Coronary artery (tissue), 2 donors: ENCODE measurements at regions not wholly inside any gene's neighbourhood (a gene's known extent, or its start where the extent isn't known, plus 50 kb on each side); places are given as distances from the start of the nearest gene placed in this dataset.

Source experiments
- DNase-seq: peaks from one replicate; pipeline ENCODE4 v3.0.0-alpha.2; 2017; ENCODE audit warnings: low spot score
- H3K27ac ChIP-seq, 2 donors: fragments of 200-600 bp; sonication (generic); one replicate each; pipeline ENCODE4 v1.5.1; 2016 to 2019
- H3K4me3 ChIP-seq: fragments of 200-600 bp; sonication (generic); 2 replicates; pipeline ENCODE4 v1.5.1; 2016; ENCODE audit warnings: mild to moderate bottlenecking, moderate library complexity
- TF ChIP-seq, protein P1 (sequence below): fragments of 200-600 bp; sonication (generic); IDR thresholded peaks from one replicate; pipeline ENCODE4 v1.5.1; 2019; ENCODE audit warnings: antibody characterized with exemption

DNA sequence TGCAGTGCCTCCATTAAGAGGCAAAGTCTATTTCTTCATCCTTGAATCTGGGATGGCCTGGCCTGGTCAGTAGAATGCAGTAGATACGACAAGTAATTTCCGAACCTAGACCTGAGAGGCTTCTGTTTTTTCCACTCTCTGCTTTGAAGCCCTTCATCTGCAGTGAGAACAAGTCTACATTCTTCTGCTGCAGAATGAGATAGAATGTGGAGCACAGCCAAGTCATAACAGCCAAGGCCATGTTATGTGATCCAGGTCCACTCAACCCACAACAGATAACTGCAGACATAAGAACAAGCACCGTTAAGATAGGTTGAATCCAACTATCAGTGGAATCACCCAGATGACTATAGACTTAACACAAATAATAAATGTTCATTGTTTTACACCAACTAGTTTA lies 1297.7 kb downstream of the C4orf33 start:
- no peak for DNase-seq
- no peak overlapping the region for H3K27ac ChIP-seq
- TF ChIP-seq, protein P1, sequence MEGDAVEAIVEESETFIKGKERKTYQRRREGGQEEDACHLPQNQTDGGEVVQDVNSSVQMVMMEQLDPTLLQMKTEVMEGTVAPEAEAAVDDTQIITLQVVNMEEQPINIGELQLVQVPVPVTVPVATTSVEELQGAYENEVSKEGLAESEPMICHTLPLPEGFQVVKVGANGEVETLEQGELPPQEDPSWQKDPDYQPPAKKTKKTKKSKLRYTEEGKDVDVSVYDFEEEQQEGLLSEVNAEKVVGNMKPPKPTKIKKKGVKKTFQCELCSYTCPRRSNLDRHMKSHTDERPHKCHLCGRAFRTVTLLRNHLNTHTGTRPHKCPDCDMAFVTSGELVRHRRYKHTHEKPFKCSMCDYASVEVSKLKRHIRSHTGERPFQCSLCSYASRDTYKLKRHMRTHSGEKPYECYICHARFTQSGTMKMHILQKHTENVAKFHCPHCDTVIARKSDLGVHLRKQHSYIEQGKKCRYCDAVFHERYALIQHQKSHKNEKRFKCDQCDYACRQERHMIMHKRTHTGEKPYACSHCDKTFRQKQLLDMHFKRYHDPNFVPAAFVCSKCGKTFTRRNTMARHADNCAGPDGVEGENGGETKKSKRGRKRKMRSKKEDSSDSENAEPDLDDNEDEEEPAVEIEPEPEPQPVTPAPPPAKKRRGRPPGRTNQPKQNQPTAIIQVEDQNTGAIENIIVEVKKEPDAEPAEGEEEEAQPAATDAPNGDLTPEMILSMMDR, result no peak
- no peak overlapping the region for H3K4me3 ChIP-seq

DNA sequence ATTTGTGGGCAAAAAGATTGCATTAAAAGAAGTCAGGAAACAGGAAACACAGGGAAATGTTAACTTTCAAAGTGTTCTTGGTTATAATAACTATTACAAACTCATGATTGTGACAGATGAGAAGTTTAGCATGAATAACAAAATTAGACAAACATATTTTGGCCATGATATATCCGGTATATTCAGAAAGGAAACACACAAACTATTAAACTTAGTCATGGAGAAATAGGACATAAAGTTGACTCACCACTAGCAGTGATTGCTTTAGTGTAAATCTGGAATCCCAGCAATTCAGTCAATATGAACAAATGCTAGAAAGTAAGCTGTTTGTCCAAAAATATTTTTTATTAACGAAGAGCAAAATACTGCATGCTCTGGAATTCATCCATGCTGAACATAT lies 1299.9 kb downstream of the C4orf33 start:
- no peak for DNase-seq
- no peak overlapping the region for H3K27ac ChIP-seq
- TF ChIP-seq, protein P1, result no peak
- H3K4me3 ChIP-seq, result no peak overlapping the region

DNA sequence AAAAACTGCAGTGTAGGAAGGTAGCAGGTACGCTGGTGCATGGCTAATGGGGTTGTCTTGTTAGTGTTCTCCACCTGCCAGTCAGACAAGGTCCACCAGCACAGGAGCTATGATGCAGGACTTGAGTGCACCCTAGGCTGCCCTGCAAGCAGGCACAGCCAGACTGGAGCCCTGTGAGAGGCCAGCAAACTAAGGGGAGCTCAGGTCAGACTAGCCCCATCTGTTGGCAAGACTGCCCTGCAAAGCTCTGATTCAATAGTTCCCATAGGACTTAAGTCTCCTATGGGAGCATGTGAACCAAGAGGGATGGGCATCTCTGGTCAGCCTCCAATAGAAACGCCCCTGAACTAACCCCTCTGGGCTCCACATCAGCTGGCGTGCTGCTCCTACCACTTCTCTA lies 1307.3 kb downstream of the C4orf33 start:
- DNase-seq, result no peak

DNA sequence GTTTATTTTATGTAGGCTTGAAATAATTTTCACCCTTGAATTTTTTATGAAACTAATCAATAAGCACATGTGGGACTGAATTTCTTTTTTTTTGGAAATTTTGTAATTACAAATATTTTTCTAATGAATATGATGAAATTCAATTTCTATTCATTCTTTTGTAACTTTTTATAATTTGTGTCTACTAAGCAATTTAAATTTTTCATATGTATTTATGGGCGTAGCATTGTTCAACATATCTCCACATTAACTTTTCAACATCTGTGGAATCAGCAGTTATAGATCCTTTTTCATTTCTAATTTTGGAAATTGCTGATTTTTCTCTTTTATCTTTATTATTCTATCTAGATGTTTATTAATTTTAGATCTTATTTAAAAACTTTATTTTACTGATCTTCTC lies 1320.3 kb downstream of the C4orf33 start:
- TF ChIP-seq, protein P1, result no peak
- Histone ChIP-seq H3K4me3 (no peak overlapping the region), H3K27ac (no peak overlapping the region)
- no peak for DNase-seq

More for the DNA sequence above, 1307.3 kb downstream of the C4orf33 start:
- no peak overlapping the region for H3K27ac ChIP-seq
- no peak overlapping the region for H3K4me3 ChIP-seq
- TF ChIP-seq, protein P1, result no peak

DNA sequence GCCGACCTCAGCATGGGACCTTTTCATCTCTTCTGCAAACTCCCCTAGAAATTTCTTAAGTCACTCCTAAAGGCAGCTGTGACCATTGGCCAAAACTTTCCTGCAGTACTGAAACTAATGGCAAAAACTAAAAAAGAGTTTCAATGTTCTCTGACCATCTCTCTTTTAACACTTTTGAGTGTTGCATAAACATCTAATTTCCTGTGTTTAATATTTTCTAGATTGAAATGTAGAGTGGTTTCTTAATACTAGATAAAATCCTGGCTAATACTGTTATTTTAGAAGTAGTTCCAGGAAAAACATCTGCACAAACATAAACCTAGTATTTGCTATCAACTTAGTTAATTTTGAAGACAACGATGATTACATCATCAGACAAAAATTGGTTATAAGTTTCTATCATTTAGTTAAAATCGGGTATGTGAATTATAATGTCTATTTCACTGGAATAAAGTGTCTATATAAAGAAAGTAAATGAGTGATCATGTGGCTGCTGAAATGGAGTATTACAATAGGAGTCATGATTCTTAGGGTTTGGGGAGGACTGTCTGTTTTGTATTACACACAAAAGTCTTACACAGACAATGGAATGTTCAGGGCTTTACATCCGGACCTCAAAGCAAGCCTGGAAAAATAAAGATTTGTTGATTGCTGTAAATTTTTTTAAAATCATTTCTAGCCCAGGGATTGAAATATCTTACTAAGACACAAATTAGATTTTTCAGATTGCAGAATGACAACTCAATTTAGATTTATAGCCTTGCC lies 1323.4 kb downstream of the C4orf33 start:
- Histone ChIP-seq H3K27ac (no peak overlapping the region), H3K4me3 (no peak overlapping the region)
- TF ChIP-seq, protein P1, result no peak
- DNase-seq, result no peak

DNA sequence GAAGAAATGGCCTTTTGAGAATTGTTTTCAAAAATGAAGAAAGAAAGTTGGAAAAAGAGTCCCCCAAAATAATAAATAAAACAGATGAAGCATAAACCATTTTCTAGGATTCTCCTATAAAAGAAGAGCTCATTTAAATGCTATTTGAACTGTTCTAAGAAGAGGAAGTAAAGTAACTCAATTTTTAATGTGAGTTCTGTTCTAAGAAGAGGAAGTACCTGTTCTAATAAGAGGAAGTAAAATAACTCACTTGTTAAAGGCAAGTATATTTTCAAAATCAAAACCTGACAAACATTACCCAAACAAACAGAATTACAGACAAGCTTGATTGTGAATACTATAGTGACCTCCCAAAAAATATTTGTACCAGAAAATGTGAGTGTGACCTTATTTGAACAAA lies 1326.3 kb downstream of the C4orf33 start:
- no peak overlapping the region for H3K4me3 ChIP-seq
- TF ChIP-seq, protein P1, result no peak
- DNase-seq, result no peak
- H3K27ac ChIP-seq, result no peak overlapping the region

DNA sequence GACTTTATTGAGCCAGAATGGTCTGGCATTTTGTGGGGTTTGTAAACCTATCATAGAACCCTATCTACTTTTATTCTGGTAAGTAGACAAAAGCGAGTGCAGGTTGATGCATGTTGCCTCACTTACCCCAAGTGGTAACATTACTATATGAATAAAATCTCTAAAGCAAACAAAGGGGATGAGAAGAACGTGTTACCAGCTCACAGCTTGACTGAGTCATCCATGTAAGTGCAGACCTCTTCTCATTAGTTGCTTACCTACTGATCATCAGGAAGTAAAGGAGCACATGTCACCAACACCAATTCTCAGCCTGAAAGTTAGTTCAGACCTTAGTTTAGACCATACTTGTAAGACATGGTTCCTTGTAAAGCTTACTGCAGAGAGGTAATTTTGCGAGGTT lies 1328.3 kb downstream of the C4orf33 start:
- no peak overlapping the region for H3K27ac ChIP-seq
- DNase-seq, result no peak
- no peak overlapping the region for H3K4me3 ChIP-seq
- TF ChIP-seq, protein P1, result no peak
